ENCODE measurements at regions not wholly inside any gene's neighbourhood (a gene's known extent, or its start where the extent isn't known, plus 50 kb on each side); places are given as distances from the start of the nearest gene placed in this dataset.

DNA sequence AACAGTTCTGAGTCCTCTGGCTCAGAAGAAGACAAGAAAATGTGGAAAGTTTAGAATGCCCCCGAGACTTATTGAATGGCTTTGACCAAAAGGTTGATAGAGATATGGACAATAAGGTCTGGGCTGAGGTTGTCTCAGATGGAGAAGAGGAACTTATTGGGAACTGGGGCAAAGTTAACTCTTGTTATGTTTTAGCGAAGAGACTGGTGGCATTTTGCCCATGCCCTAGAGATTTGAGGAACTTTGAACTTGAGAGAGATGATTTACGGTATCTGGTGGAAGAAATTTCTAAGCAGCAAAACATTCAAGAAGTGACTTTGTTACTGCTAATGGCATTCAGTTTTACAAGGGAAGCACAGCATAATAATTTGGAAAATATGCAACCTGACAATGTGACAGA is 1549.3 kb upstream of the ADGRL3 start (continued):
- TF ChIP-seq, protein P1, sequence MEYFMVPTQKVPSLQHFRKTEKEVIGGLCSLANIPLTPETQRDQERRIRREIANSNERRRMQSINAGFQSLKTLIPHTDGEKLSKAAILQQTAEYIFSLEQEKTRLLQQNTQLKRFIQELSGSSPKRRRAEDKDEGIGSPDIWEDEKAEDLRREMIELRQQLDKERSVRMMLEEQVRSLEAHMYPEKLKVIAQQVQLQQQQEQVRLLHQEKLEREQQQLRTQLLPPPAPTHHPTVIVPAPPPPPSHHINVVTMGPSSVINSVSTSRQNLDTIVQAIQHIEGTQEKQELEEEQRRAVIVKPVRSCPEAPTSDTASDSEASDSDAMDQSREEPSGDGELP (IDR thresholded peaks at IDR 0.05; ENCODE audit: borderline replicate concordance, low read depth), result no peak
- TF ChIP-seq ZNF749 (CRISPR knock-in tag; IDR thresholded peaks at IDR 0.05; ENCODE audit: borderline replicate concordance), result no peak
- no peak for TF ChIP-seq HNF1B (CRISPR knock-in tag; IDR thresholded peaks at IDR 0.05)
- TF ChIP-seq, protein P2, sequence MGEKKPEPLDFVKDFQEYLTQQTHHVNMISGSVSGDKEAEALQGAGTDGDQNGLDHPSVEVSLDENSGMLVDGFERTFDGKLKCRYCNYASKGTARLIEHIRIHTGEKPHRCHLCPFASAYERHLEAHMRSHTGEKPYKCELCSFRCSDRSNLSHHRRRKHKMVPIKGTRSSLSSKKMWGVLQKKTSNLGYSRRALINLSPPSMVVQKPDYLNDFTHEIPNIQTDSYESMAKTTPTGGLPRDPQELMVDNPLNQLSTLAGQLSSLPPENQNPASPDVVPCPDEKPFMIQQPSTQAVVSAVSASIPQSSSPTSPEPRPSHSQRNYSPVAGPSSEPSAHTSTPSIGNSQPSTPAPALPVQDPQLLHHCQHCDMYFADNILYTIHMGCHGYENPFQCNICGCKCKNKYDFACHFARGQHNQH (CRISPR knock-in tag; IDR thresholded peaks at IDR 0.05), result no peak
- TF ChIP-seq ZSCAN25 (CRISPR knock-in tag; IDR thresholded peaks at IDR 0.05), result no peak
- TF ChIP-seq, protein P3, sequence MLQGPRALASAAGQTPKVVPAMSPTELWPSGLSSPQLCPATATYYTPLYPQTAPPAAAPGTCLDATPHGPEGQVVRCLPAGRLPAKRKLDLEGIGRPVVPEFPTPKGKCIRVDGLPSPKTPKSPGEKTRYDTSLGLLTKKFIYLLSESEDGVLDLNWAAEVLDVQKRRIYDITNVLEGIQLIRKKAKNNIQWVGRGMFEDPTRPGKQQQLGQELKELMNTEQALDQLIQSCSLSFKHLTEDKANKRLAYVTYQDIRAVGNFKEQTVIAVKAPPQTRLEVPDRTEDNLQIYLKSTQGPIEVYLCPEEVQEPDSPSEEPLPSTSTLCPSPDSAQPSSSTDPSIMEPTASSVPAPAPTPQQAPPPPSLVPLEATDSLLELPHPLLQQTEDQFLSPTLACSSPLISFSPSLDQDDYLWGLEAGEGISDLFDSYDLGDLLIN (CRISPR knock-in tag; IDR thresholded peaks at IDR 0.05; ENCODE audit: borderline replicate concordance), result no peak
- TF ChIP-seq RBAK (CRISPR knock-in tag; IDR thresholded peaks at IDR 0.05), result no peak
- no peak for TF ChIP-seq KDM6A (CRISPR knock-in tag; IDR thresholded peaks at IDR 0.05; ENCODE audit: low read depth)
- TF ChIP-seq CHD2 (IDR thresholded peaks at IDR 0.05; ENCODE audit: low read depth, low read length), result no peak
- no peak for TF ChIP-seq EP300 (IDR thresholded peaks at IDR 0.05; ENCODE audit: low read depth in 2 of 2, low read length in 2 of 2)
- no peak for TF ChIP-seq EP300 (CRISPR knock-in tag; IDR thresholded peaks at IDR 0.05; ENCODE audit: borderline replicate concordance)
